GM12873 (cell line): ENCODE measurements at regions not wholly inside any gene's neighbourhood (a gene's known extent, or its start where the extent isn't known, plus 50 kb on each side); places are given as distances from the start of the nearest gene placed in this dataset.

ENCODE experiments used
- TF ChIP-seq, protein P1 (sequence below): IDR thresholded peaks from 2 replicates; pipeline ENCODE4 v1.5.1; 2012; ENCODE audit warnings: low read depth, mild to moderate bottlenecking, moderate library complexity, low read length, control low read depth; ENCODE audit not compliant: insufficient read depth; ENCODE audit errors: missing control alignments

DNA sequence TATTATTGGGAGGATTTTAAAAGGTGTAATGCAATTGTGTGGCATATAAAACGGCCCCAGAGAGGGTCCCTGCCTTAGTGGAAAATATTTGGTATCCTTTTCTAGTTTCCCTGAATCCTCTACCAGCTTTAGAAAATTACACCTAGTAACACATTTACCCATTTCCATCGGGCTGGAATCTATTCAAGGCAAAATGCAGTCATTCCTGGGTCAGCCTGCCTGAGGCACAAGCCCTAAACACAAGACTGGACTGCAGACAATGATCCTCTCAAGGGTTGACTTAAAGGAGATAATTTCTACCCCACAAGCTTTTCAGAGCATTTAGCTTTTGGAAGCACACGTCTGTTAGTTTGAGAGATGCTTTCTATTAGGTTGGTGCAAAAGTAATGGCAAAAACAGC, 124.4 kb upstream of the ADAMTSL1 start:
- TF ChIP-seq, protein P1, sequence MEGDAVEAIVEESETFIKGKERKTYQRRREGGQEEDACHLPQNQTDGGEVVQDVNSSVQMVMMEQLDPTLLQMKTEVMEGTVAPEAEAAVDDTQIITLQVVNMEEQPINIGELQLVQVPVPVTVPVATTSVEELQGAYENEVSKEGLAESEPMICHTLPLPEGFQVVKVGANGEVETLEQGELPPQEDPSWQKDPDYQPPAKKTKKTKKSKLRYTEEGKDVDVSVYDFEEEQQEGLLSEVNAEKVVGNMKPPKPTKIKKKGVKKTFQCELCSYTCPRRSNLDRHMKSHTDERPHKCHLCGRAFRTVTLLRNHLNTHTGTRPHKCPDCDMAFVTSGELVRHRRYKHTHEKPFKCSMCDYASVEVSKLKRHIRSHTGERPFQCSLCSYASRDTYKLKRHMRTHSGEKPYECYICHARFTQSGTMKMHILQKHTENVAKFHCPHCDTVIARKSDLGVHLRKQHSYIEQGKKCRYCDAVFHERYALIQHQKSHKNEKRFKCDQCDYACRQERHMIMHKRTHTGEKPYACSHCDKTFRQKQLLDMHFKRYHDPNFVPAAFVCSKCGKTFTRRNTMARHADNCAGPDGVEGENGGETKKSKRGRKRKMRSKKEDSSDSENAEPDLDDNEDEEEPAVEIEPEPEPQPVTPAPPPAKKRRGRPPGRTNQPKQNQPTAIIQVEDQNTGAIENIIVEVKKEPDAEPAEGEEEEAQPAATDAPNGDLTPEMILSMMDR = no peak

DNA sequence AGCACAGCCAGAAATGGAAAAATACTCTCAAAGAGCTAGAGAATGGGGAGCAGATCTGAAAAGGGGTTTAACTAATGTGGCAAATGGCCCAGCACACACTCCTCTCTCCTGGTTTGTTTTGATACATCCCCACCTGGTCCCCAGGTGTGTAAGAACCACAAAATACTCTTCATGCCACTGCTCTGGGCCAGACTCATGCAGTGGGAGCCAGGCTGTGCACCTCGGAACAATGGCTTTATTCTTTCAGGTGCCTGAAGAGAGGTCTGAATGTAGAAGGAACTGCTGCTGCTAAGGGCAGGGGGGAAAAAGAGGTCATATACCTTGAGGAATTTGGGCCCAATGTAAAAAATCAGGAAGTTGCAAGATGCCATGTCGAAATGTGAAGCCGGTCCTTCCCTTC, 123.9 kb upstream of the ADAMTSL1 start:
- TF ChIP-seq, protein P1 = no peak

DNA sequence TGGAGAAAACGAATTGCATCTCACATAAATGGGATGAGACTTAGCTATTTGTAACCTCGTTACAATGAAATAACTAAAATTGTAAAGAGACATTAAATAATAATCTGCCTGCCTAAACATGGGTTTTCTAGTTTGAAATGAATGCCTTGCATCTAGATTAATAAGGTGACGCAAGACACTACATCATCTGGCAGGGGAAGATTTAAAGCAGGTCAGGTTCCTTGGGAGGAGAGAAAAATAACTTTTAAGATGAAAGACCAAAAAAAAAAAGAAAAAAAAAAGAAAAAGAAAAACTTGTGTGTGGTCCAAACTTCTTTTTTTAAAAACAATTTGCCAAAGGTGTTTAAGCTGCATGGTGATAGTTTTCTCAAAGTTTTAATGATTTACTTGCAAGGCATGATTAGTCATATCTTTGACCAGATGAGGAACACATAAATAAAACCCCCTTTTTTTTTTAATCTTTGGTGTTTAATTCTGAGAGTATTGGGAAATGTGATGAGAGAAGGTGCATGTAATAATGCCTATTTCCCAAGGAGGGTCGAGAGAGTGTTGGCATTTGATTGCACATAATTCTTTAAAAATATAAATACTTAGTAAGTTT, 122.9 kb upstream of the ADAMTSL1 start:
- TF ChIP-seq, protein P1 = no peak

DNA sequence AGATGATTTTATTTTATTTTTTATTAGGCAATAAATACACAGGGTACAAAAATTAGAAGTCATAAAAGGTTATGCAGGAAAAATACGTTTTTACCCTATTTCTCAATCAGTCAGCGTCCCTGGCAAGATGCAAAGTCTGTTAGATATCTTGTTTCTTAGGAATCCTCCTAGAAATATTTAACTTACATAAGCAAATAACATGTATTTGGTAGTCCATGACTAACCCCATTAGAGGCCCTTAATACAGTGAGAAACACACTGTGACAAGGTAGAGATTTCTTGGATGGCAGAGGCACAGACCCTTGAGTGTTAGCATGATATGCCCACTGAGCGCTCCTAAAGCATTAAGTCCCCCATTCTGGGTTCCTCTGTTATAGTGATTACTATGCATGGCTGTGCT, 121.2 kb upstream of the ADAMTSL1 start:
- TF ChIP-seq, protein P1 = no peak

DNA sequence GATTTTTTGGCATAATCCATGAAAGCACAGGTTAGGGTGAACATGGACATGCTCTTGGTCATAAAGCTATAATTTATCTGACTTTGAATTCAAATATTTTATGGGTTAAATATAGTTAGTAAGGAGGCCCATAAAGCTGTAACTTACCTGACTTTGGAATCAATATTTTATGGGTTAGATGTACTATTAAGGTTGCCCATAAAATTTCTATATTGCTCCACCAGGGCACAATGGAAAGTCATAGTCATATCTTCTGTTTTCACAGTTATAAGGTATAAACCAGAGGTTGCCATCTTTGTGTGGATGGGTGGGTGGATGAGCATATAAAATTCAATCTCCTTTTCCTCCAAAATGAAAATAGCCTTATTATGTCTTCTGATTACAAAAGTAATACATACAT, 120.5 kb upstream of the ADAMTSL1 start:
- TF ChIP-seq, protein P1 = no peak

DNA sequence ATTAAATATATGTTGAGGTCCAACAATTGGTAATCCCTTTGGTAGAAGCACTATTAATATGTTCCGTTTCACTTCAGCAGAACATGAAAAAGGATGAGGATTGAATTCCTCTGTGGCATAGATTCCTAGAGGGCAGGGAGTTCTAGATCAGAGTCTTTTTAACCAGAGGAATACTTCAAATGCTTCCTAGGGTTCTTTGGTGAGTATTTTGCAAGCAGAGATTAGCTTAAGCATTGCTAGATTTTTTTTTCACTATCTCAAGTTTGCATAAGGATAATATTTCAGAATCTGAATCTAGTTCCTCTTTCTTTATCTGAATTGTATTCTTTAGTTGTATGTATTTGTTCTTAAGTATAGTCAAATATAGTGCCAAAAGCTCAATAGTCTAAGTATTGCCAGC, 116.6 kb upstream of the ADAMTSL1 start:
- TF ChIP-seq, protein P1 = no peak

DNA sequence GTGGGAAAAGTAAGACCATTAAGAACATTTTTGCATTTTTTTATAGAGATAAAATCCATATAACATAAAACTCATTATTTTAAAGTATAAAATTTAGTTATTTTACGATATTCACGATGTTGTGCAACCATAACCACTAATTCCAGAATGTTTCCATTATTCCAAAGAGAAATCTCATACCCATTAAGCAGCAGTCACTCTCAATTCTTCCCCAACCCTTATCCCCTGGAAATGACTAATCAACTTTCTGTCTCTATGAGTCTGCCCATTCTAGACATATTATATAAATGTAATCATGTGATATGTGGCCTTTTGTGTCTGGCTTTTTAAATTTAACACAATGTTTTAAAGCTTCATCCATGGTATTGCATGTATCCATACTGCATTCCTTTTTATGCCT, 115.6 kb upstream of the ADAMTSL1 start:
- TF ChIP-seq, protein P1 = no peak
